NOMO-1 treated with DMSO at 0.1 percent for 48 hours (cell line): ENCODE measurements at regions not wholly inside any gene's neighbourhood (a gene's known extent, or its start where the extent isn't known, plus 50 kb on each side); places are given as distances from the start of the nearest gene placed in this dataset.

Source experiments
- DNase-seq: peaks from one replicate; lab custom pipeline; 2025; ENCODE audit not compliant: unreplicated experiment; lab: John Stamatoyannopoulos, UW

GRCh38 chr13:22693691-22694090 is 487.1 kb upstream of the SGCG start:
- no peak for DNase-seq

GRCh38 chr13:22696433-22696832 is 484.3 kb upstream of the SGCG start:
- DNase-seq: no peak

GRCh38 chr13:22698467-22698866 is 482.3 kb upstream of the SGCG start:
- DNase-seq: no peak

- DNase-seq: no peak
Measured at GRCh38 chr13:22700246-22700887, 480.4 kb upstream of the SGCG start.

GRCh38 chr13:22703601-22704209 is 477.1 kb upstream of the SGCG start:
- no peak for DNase-seq

- no peak for DNase-seq
Measured at GRCh38 chr13:22707946-22708345, 472.8 kb upstream of the SGCG start.

GRCh38 chr13:22717036-22717435 is 463.7 kb upstream of the SGCG start:
- DNase-seq: no peak

- no peak for DNase-seq
Measured at GRCh38 chr13:22726726-22727125, 454.1 kb upstream of the SGCG start.

GRCh38 chr13:22735011-22735995 is 445.5 kb upstream of the SGCG start:
- DNase-seq: no peak

GRCh38 chr13:22736084-22736767 is 444.6 kb upstream of the SGCG start:
- DNase-seq: no peak

GRCh38 chr13:22736768-22737092 is 444.0 kb upstream of the SGCG start:
- no peak for DNase-seq

GRCh38 chr13:22738357-22738756 is 442.4 kb upstream of the SGCG start:
- no peak for DNase-seq

- DNase-seq: no peak
Measured at GRCh38 chr13:22740264-22740663, 440.5 kb upstream of the SGCG start.

GRCh38 chr13:22744688-22745452 is 435.9 kb upstream of the SGCG start:
- DNase-seq: no peak

- no peak for DNase-seq
Measured at GRCh38 chr13:22748866-22749577, 431.8 kb upstream of the SGCG start.

- no peak for DNase-seq
Measured at GRCh38 chr13:22749626-22750025, 431.2 kb upstream of the SGCG start.

GRCh38 chr13:22757530-22758120 is 423.2 kb upstream of the SGCG start:
- DNase-seq: no peak

GRCh38 chr13:22758245-22758644 is 422.5 kb upstream of the SGCG start:
- no peak for DNase-seq

GRCh38 chr13:22761709-22762108 is 419.1 kb upstream of the SGCG start:
- DNase-seq: no peak

GRCh38 chr13:22765547-22765946 is 415.2 kb upstream of the SGCG start:
- no peak for DNase-seq
